ENCODE measurements at regions not wholly inside any gene's neighbourhood (a gene's known extent, or its start where the extent isn't known, plus 50 kb on each side); places are given as distances from the start of the nearest gene placed in this dataset.

- H3K4me3 ChIP-seq (replicated peaks; ENCODE audit: low read depth, low read length) = no peak overlapping the region
- DNase-seq (ENCODE audit: extremely low read depth, low read depth) = no peak
- TF ChIP-seq CTCF (IDR thresholded peaks at IDR 0.05; ENCODE audit: low read depth, low read length, missing control alignments) = no peak
These were observed 893.4 kb downstream of the C6orf118 start for GRCh38 chr6:164415832-164416563.

GRCh38 chr6:164414695-164415094, 894.7 kb downstream of the C6orf118 start:
- no peak for DNase-seq (ENCODE audit: extremely low read depth, low read depth)
- no peak for TF ChIP-seq CTCF (IDR thresholded peaks at IDR 0.05; ENCODE audit: low read depth, low read length, missing control alignments)
- no peak overlapping the region for H3K4me3 ChIP-seq (replicated peaks; ENCODE audit: low read depth, low read length)

GRCh38 chr6:164412566-164412965, 896.8 kb downstream of the C6orf118 start:
- DNase-seq (ENCODE audit: extremely low read depth, low read depth) = no peak
- H3K4me3 ChIP-seq (replicated peaks; ENCODE audit: low read depth, low read length) = no peak overlapping the region
- no peak for TF ChIP-seq CTCF (IDR thresholded peaks at IDR 0.05; ENCODE audit: low read depth, low read length, missing control alignments)

- DNase-seq (ENCODE audit: extremely low read depth, low read depth) = no peak
- no peak for TF ChIP-seq CTCF (IDR thresholded peaks at IDR 0.05; ENCODE audit: low read depth, low read length, missing control alignments)
- H3K4me3 ChIP-seq (replicated peaks; ENCODE audit: low read depth, low read length) = no peak overlapping the region
These were observed 899.4 kb downstream of the C6orf118 start for GRCh38 chr6:164410017-164410416.

GRCh38 chr6:164409309-164410009, 899.9 kb downstream of the C6orf118 start:
- no peak overlapping the region for H3K4me3 ChIP-seq (replicated peaks; ENCODE audit: low read depth, low read length)
- DNase-seq (ENCODE audit: extremely low read depth, low read depth) = no peak
- no peak for TF ChIP-seq CTCF (IDR thresholded peaks at IDR 0.05; ENCODE audit: low read depth, low read length, missing control alignments)

- no peak for TF ChIP-seq CTCF (IDR thresholded peaks at IDR 0.05; ENCODE audit: low read depth, low read length, missing control alignments)
- H3K4me3 ChIP-seq (replicated peaks; ENCODE audit: low read depth, low read length) = no peak overlapping the region
- no peak for DNase-seq (ENCODE audit: extremely low read depth, low read depth)
These were observed 900.5 kb downstream of the C6orf118 start for GRCh38 chr6:164408868-164409267.

All from HFF-Myc (cell line).